ENCODE measurements at regions not wholly inside any gene's neighbourhood (a gene's known extent, or its start where the extent isn't known, plus 50 kb on each side); places are given as distances from the start of the nearest gene placed in this dataset.

DNA sequence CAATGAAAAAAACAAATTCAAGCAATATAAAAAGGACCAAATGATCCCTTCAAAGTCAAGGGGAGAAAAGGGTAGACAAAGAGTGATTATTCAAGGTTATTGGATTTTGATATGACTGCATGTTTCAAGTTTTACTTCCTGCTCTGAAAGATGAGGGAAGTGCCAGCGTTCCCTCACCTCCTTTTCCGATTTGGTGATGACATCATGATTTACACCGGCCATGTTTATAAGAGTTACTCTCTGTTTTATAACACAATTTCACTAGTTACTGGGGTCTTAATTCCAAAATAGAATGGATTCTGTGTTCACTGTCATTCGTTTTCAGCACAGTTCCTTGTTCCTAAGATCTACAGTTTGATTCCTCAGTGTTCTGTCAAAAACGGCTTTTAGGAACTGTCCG is 60.5 kb upstream of the CPXM2 start:
- no peak for DNase-seq (ENCODE audit: low read depth)

DNA sequence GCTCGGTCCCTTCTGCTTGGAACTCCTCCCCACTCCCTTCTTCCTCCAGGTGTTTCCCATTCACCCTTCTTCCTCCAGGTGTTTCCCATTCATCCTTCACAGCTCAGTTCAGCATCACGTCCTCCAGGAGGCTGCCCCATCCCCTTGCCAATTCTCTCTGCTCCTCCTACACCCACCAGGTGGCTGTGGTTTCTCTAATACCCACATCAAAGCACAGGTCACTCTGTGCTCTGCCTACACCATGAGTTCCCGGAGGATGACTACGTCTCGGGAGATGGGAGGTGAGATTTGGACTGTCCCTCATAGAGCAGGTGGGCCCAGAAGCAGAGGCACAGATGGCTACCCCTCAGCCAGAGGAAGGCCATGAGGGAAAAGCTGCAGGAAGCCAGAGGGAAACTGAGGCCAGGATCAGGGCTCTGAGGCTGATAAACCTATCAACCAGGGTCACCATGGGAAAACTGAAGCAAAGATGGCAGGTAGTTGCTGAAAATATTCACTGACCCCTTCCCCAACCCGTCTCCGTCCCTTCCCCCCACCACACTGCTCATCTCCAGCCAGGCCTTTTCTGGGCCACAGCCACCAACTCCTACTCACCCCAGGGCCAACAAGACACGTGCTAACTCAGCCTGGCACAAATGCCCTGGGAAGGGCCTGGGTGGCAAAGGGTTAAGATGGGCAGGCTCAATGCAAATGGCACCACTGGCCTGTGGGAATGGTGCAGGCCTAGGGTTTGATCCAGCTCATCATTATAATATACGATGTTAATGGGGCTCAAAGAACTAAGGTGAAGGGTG is 56.6 kb upstream of the CPXM2 start:
- no peak for DNase-seq (ENCODE audit: low read depth)

DNA sequence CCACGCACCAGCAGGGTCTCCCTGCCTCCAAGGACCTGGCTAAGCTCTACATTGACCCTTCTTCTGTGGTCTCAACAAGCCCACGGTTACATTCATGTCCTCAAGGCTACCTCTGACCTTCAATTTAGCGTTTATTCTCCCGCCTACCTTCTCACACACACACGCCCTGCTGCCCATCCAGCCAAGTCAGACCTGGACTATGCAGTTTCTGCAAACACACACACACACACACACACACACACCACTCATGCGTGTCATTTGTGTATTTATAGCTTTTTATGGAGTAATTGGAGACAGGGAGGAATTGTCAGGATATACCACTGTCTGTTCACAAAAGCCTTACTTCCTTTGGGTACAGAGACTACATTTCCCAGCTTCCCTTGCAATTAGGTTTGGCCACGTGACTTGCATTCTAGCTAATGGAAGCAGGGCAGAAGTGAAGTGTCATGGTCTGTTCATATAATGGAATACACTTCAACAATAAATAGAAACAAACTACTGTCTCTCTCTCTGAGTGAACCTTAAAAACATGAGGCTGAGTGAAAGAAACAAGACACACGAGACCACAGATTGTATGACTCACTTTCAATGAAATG is 53.8 kb upstream of the CPXM2 start:
- DNase-seq (ENCODE audit: low read depth): peak; percentile 5

DNA sequence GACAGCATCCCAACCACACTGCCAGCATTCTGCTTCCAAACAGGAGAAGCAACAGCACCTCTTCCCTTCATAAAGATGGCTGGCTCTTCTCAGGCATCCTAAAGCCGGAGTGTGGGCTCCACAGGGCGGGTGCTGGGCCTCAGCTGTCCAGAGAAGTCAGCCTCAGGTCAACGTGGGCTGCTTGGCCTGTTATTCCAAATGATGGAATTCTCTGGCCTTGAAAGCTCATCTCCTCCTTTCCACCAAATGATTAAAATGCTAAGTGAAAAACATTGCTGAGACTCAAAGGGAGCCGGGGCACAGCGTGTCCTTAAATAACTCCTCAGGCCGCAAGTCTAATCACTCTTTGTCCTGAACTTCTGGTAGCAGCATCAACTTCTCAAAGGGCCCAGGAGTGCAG is 53.1 kb upstream of the CPXM2 start:
- DNase-seq (ENCODE audit: low read depth): no peak

DNA sequence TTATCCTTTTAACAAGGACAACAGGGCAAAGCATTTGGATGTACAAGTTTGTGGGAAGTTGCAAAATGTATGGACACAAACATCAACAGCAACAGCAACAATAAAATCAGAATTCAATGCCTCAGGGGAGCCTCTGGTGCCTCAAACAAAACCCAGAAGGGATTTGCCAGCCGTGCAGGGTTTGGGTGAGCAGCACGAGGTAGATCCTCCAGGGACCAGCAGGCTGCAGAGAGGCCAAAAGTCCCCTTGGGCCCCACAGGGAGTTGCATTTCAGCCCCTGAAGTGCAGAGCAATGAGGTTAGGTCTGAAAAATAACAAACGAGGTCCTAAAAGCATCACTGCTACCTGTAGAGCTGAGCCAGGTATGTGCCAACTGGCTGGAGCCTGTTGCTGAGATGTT is 51.7 kb upstream of the CPXM2 start:
- no peak for DNase-seq (ENCODE audit: low read depth)

DNA sequence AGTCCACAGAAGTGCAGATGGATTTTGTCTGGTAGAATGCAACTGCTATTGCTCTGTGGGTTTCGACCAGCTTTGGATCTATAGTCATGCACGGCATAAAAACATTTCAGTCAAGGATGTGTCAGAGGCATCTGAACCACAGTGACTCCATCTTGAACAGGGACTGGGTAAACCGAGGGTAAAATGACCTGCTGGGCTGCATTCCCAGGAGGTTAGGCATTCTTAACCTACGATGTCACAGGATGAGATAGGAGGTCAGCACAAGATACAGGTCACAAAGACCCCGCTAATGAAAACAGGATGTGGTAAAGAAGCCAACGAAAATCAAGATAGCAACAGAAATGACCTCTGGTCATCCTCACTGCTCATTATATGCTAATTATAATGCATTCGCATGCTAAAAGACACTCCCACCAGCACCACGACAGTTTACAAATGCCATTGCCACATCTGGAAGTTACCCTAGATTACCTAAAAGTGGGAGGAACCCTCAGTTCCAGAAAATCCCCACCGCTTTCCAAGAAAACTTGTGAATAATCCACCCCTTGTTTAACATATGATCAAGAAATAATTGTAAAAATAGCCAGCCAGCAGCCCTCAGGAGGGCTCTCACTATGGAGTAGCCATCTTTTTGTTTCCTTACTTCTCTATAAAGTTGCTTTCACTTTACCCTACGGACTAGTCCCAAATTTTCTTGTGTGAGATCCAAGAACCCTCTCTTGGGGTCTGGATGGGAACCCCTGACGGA is 50.7 kb upstream of the CPXM2 start:
- DNase-seq (ENCODE audit: low read depth): no peak

All from fibroblast of the conjunctiva (primary cell).